NCI-H2196 (cell line): ENCODE measurements at regions not wholly inside any gene's neighbourhood (a gene's known extent, or its start where the extent isn't known, plus 50 kb on each side); places are given as distances from the start of the nearest gene placed in this dataset.

Source experiments
- DNase-seq: peaks from one replicate; lab custom pipeline; 2025; ENCODE audit not compliant: unreplicated experiment; lab: John Stamatoyannopoulos, UW

GRCh38 chr10:44180321-44181168, 204.4 kb downstream of the CXCL12 start:
- DNase-seq: no peak

GRCh38 chr10:44178856-44179255, 206.0 kb downstream of the CXCL12 start:
- DNase-seq: no peak

- no peak for DNase-seq
Measured at GRCh38 chr10:44178281-44178680, 206.6 kb downstream of the CXCL12 start.

GRCh38 chr10:44177610-44178009, 207.3 kb downstream of the CXCL12 start:
- DNase-seq: no peak

- no peak for DNase-seq
Measured at GRCh38 chr10:44176311-44176710, 208.6 kb downstream of the CXCL12 start.

GRCh38 chr10:44173608-44173894, 211.3 kb downstream of the CXCL12 start:
- no peak for DNase-seq

GRCh38 chr10:44172883-44173607, 211.9 kb downstream of the CXCL12 start:
- no peak for DNase-seq

GRCh38 chr10:44171765-44172164, 213.1 kb downstream of the CXCL12 start:
- DNase-seq: no peak

- no peak for DNase-seq
Measured at GRCh38 chr10:44168478-44168877, 216.4 kb downstream of the CXCL12 start.

GRCh38 chr10:44167752-44168151, 217.1 kb downstream of the CXCL12 start:
- DNase-seq: no peak

GRCh38 chr10:44166441-44166840, 218.5 kb downstream of the CXCL12 start:
- no peak for DNase-seq

- no peak for DNase-seq
Measured at GRCh38 chr10:44164251-44164956, 220.5 kb downstream of the CXCL12 start.

- no peak for DNase-seq
Measured at GRCh38 chr10:44161184-44161583, 223.7 kb downstream of the CXCL12 start.

GRCh38 chr10:44157574-44157973, 227.3 kb downstream of the CXCL12 start:
- no peak for DNase-seq

GRCh38 chr10:44154956-44155355, 229.9 kb downstream of the CXCL12 start:
- DNase-seq: no peak

- DNase-seq: no peak
Measured at GRCh38 chr10:44153918-44154670, 230.8 kb downstream of the CXCL12 start.

GRCh38 chr10:44143556-44143955, 241.3 kb downstream of the CXCL12 start:
- DNase-seq: no peak

- DNase-seq: no peak
Measured at GRCh38 chr10:44132361-44133289, 252.3 kb downstream of the CXCL12 start.

- no peak for DNase-seq
Measured at GRCh38 chr10:44126291-44126717, 258.6 kb downstream of the CXCL12 start.

- no peak for DNase-seq
Measured at GRCh38 chr10:44125879-44126278, 259.0 kb downstream of the CXCL12 start.
